ENCODE measurements at regions not wholly inside any gene's neighbourhood (a gene's known extent, or its start where the extent isn't known, plus 50 kb on each side); places are given as distances from the start of the nearest gene placed in this dataset.

GRCh38 chr10:125424191-125424847 is 258.6 kb downstream of the TEX36 start:
- TF ChIP-seq CTCF (conservative IDR thresholded peaks at IDR 0.05) = no peak
- BruUV-seq (replicated peaks) = no TSS peak
- no peaks in the 10 kb centered on the region for H3K27me3 ChIP-seq (ENCODE audit: insufficient read depth, low read depth)
- no peak overlapping the region for H3K27ac ChIP-seq
- ChIA-PET CTCF (interaction anchor here (0.6 kb wide), 1 partner anchor 24 kb away, joined by 3 read pairs; no protein-coding TSS in a partner anchor), POLR2A (ENCODE audit: unreplicated experiment) (no interaction called here)
- H3K36me3 ChIP-seq (ENCODE audit: low read depth) = no peaks in the 10 kb centered on the region
- no peak overlapping the region for H3K4me3 ChIP-seq
- H3K4me1 ChIP-seq (replicated peaks; ENCODE audit: insufficient read depth) = no peaks in the 10 kb centered on the region
- no peaks in the 10 kb centered on the region for H3K9me2 ChIP-seq (ENCODE audit: insufficient read depth)
- no peaks in the 10 kb centered on the region for H4K20me1 ChIP-seq (ENCODE audit: insufficient read depth)
- H3F3A ChIP-seq (ENCODE audit: insufficient read depth, low read depth) = no peaks in the 10 kb centered on the region
- DNase-seq = no peak
- H3K79me2 ChIP-seq (ENCODE audit: low read depth) = no peaks in the 10 kb centered on the region
- H3K4me2 ChIP-seq = no peak overlapping the region
- intact Hi-C loops (cut with micrococcal nuclease; ENCODE audit: unreplicated experiment) = no loop called here
- no peaks in the 10 kb centered on the region for H3K9me3 ChIP-seq (ENCODE audit: insufficient read depth, low read depth)
- H2AFZ ChIP-seq = no peak overlapping the region

GRCh38 chr10:125423569-125423968 is 259.4 kb downstream of the TEX36 start:
- POLR2A ChIA-PET (ENCODE audit: unreplicated experiment) = no interaction called here
- no peak overlapping the region for H3K4me2 ChIP-seq
- H4K20me1 ChIP-seq (ENCODE audit: insufficient read depth) = no peaks in the 10 kb centered on the region
- H3K36me3 ChIP-seq (ENCODE audit: low read depth) = no peaks in the 10 kb centered on the region
- no peaks in the 10 kb centered on the region for H3K4me1 ChIP-seq (replicated peaks; ENCODE audit: insufficient read depth)
- no peaks in the 10 kb centered on the region for H3K27me3 ChIP-seq (ENCODE audit: insufficient read depth, low read depth)
- no peaks in the 10 kb centered on the region for H3F3A ChIP-seq (ENCODE audit: insufficient read depth, low read depth)
- no peak for DNase-seq
- no peaks in the 10 kb centered on the region for H3K9me2 ChIP-seq (ENCODE audit: insufficient read depth)
- no peaks in the 10 kb centered on the region for H3K9me3 ChIP-seq (ENCODE audit: insufficient read depth, low read depth)
- no peak overlapping the region for H2AFZ ChIP-seq
- BruUV-seq (replicated peaks) = no TSS peak
- TF ChIP-seq EZH2 (IDR thresholded peaks at IDR 0.05; ENCODE audit: low read depth) = no peak
- no peak for TF ChIP-seq CTCF (conservative IDR thresholded peaks at IDR 0.05)
- CTCF ChIA-PET = interaction anchor here (0.6 kb wide), 1 partner anchor 25 kb away, joined by 3 read pairs; no protein-coding TSS in a partner anchor
- intact Hi-C loops (cut with micrococcal nuclease; ENCODE audit: unreplicated experiment) = no loop called here
- H3K79me2 ChIP-seq (ENCODE audit: low read depth) = no peaks in the 10 kb centered on the region
- H3K27ac ChIP-seq = no peak overlapping the region
- no peak overlapping the region for H3K4me3 ChIP-seq

- TF ChIP-seq EZH2 (IDR thresholded peaks at IDR 0.05; ENCODE audit: low read depth) = no peak
- TF ChIP-seq CTCF (conservative IDR thresholded peaks at IDR 0.05) = no peak
- Histone ChIP-seq H3K27me3 (ENCODE audit: insufficient read depth, low read depth) (no peaks in the 10 kb centered on the region), H4K20me1 (ENCODE audit: insufficient read depth) (no peaks in the 10 kb centered on the region), H3K4me2 (no peak overlapping the region), H3K4me3 (no peak overlapping the region), H3K36me3 (ENCODE audit: low read depth) (no peaks in the 10 kb centered on the region), H3K9me2 (ENCODE audit: insufficient read depth) (no peaks in the 10 kb centered on the region), H3K27ac (no peak overlapping the region), H3K79me2 (ENCODE audit: low read depth) (no peaks in the 10 kb centered on the region), H3K4me1 (replicated peaks; ENCODE audit: insufficient read depth) (no peaks in the 10 kb centered on the region), H2AFZ (no peak overlapping the region), H3K9me3 (ENCODE audit: insufficient read depth, low read depth) (no peaks in the 10 kb centered on the region), H3F3A (ENCODE audit: insufficient read depth, low read depth) (no peaks in the 10 kb centered on the region)
- intact Hi-C loops (cut with micrococcal nuclease; ENCODE audit: unreplicated experiment) = no loop called here
- no peak for DNase-seq
- POLR2A ChIA-PET (ENCODE audit: unreplicated experiment) = no interaction called here
- CTCF ChIA-PET = no interaction called here
- no TSS peak for BruUV-seq (replicated peaks)
These were observed 259.5 kb upstream of the CTBP2 start for GRCh38 chr10:125419831-125420230.
